GM18907 (cell line): ENCODE measurements at regions not wholly inside any gene's neighbourhood (a gene's known extent, or its start where the extent isn't known, plus 50 kb on each side); places are given as distances from the start of the nearest gene placed in this dataset.

Experiments
- ATAC-seq: cut with Tn5 transposase; IDR thresholded peaks from one replicate; pipeline ENCODE4 v1.9.1; 2021; ENCODE audit warnings: mild to moderate bottlenecking, moderate library complexity; ENCODE audit not compliant: unreplicated experiment

- no peak for ATAC-seq
Measured at GRCh38 chr12:22893878-22894277, 268.9 kb downstream of the ETNK1 start.

GRCh38 chr12:22899184-22899583, 274.2 kb downstream of the ETNK1 start:
- ATAC-seq: no peak

GRCh38 chr12:22900401-22900800, 275.4 kb downstream of the ETNK1 start:
- no peak for ATAC-seq

- ATAC-seq: no peak
Measured at GRCh38 chr12:22904485-22904884, 279.5 kb downstream of the ETNK1 start.

- no peak for ATAC-seq
Measured at GRCh38 chr12:22916241-22916640, 291.3 kb downstream of the ETNK1 start.

GRCh38 chr12:22916815-22917214, 291.8 kb downstream of the ETNK1 start:
- no peak for ATAC-seq

GRCh38 chr12:22919883-22920282, 294.9 kb downstream of the ETNK1 start:
- ATAC-seq: no peak

GRCh38 chr12:22923768-22924167, 298.8 kb downstream of the ETNK1 start:
- ATAC-seq: no peak

- no peak for ATAC-seq
Measured at GRCh38 chr12:22924391-22924790, 299.4 kb downstream of the ETNK1 start.

GRCh38 chr12:22925623-22926022, 300.7 kb downstream of the ETNK1 start:
- ATAC-seq: no peak

- ATAC-seq: no peak
Measured at GRCh38 chr12:22932431-22932830, 307.5 kb downstream of the ETNK1 start.

- ATAC-seq: no peak
Measured at GRCh38 chr12:22935090-22935489, 310.1 kb downstream of the ETNK1 start.

- ATAC-seq: no peak
Measured at GRCh38 chr12:22935501-22935900, 310.5 kb downstream of the ETNK1 start.

GRCh38 chr12:22938323-22938722, 313.4 kb downstream of the ETNK1 start:
- ATAC-seq: no peak

GRCh38 chr12:22951206-22951605, 326.2 kb downstream of the ETNK1 start:
- ATAC-seq: no peak

GRCh38 chr12:22956690-22957089, 331.7 kb downstream of the ETNK1 start:
- no peak for ATAC-seq

GRCh38 chr12:22967171-22967570, 342.2 kb downstream of the ETNK1 start:
- no peak for ATAC-seq

- no peak for ATAC-seq
Measured at GRCh38 chr12:22969521-22969920, 344.6 kb downstream of the ETNK1 start.

GRCh38 chr12:22971247-22971646, 346.3 kb downstream of the ETNK1 start:
- no peak for ATAC-seq

GRCh38 chr12:22971701-22972191, 346.8 kb downstream of the ETNK1 start:
- ATAC-seq: no peak

GRCh38 chr12:22974865-22975264, 349.9 kb downstream of the ETNK1 start:
- ATAC-seq: no peak

GRCh38 chr12:22978962-22979361, 354.0 kb downstream of the ETNK1 start:
- no peak for ATAC-seq

GRCh38 chr12:22979854-22980469, 355.0 kb downstream of the ETNK1 start:
- no peak for ATAC-seq
